Forelimb muscle (tissue), 1 donor: ENCODE measurements at regions not wholly inside any gene's neighbourhood (a gene's known extent, or its start where the extent isn't known, plus 50 kb on each side); places are given as distances from the start of the nearest gene placed in this dataset.

ENCODE experiments used
- DNase-seq: peaks from one replicate; pipeline ENCODE4 v3.0.0-alpha.2; 2013; ENCODE audit warnings: low read depth

- no peak for DNase-seq
These were observed 1093.9 kb downstream of the ADGRL2 start for GRCh38 chr1:82894635-82895034.

DNA sequence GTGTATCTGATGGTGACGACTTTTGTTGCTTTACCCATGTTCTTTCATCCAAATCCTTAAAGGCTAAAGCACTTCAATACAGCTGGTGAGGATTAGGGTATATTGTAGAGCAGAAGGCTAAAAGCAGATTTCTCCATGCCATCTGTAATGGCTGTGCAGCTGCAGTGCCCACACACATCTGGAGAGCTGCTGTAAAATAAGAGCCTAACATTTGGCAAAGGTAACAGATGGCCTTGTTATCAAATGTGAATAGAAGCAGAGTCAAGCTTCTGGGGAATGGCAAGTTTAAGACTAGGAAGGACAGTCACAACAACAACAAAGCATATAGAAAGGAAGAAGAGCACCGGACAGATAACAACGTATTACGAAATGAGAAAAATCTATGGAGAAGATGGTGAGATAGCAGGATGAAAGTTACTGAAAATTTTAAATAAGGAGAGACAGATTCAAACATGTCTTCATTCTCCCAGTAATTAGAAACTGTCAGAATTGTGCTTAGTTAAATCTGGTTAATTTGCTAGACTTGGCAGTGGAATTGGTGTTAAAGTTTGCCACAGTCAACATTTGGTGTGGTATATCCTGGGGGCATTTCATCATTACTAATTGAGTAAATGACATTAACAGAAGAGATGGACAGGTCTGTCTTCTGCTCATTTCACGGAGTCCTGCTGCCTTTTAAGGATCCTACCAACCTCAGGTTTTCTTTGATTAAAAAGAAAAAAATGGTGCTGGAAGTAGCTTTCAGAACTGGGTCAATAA is 1093.2 kb downstream of the ADGRL2 start:
- no peak for DNase-seq

GRCh38 chr1:82880506-82880905 is 1079.8 kb downstream of the ADGRL2 start:
- no peak for DNase-seq

- DNase-seq: peak; percentile 66
These were observed 1079.1 kb downstream of the ADGRL2 start for GRCh38 chr1:82879701-82880305.

GRCh38 chr1:82875170-82875569 is 1074.4 kb downstream of the ADGRL2 start:
- no peak for DNase-seq

DNA sequence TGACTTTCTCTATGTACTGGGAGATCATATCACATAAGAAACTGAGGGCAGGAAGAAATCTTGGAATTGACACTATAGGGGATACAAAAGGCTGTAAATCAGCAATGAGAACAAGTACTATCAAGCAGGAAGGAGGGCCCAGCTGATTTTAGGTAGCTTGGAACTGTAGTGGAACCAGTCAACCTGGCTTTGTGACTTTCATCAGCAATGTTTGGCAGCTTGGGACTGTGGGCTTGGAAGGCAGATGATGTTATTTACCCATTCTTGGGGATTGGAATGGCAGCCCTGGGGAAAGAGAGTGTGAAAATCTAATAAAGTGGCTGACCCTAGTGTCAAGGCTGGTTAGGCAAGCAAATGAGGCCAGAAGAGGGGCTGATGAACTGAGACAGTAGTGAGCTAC is 1073.3 kb downstream of the ADGRL2 start:
- no peak for DNase-seq

GRCh38 chr1:82870332-82870731 is 1069.6 kb downstream of the ADGRL2 start:
- no peak for DNase-seq

- DNase-seq: no peak
These were observed 1067.0 kb downstream of the ADGRL2 start for GRCh38 chr1:82867781-82868180.

GRCh38 chr1:82861749-82862148 is 1061.0 kb downstream of the ADGRL2 start:
- DNase-seq: no peak

- no peak for DNase-seq
These were observed 1057.3 kb downstream of the ADGRL2 start for GRCh38 chr1:82858031-82858430.

GRCh38 chr1:82849460-82849859 is 1048.7 kb downstream of the ADGRL2 start:
- DNase-seq: no peak

DNA sequence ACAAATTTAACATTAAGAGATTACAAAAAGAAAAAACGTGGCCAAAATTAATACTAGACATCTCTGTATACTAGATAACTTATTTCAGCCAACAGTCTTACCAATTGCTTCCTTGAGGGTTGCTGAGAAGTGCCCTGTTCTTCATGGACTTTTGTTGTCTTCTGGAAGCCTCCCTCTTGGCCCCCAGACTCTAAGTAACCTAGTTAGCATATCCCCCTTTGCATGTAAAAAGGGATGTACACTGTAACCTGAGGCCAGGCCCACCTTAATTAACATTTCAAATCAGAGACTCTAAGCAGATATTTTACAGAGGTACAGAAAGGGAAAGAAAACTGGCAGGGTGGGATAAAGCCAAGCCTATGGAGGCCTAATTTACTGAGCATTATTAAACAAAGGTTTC is 1047.3 kb downstream of the ADGRL2 start:
- no peak for DNase-seq

DNA sequence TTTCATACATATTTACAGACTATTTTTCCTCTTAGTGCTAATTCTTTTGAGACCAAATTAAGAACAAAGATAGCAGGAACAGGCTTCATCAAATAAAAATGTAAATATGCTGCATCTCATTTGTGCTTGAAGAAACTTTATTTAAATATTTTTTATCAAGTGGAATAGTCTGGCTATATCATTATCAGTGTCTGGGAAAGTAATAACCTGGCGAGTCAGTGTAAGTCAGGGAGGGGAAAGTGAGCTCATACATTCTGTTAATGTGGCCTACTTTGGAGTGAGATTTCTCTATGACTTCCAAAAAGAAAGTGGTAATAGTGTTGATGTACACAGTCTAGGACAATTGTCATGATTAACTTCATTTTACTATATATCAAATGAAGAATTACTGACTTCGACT is 1045.1 kb downstream of the ADGRL2 start:
- no peak for DNase-seq

DNA sequence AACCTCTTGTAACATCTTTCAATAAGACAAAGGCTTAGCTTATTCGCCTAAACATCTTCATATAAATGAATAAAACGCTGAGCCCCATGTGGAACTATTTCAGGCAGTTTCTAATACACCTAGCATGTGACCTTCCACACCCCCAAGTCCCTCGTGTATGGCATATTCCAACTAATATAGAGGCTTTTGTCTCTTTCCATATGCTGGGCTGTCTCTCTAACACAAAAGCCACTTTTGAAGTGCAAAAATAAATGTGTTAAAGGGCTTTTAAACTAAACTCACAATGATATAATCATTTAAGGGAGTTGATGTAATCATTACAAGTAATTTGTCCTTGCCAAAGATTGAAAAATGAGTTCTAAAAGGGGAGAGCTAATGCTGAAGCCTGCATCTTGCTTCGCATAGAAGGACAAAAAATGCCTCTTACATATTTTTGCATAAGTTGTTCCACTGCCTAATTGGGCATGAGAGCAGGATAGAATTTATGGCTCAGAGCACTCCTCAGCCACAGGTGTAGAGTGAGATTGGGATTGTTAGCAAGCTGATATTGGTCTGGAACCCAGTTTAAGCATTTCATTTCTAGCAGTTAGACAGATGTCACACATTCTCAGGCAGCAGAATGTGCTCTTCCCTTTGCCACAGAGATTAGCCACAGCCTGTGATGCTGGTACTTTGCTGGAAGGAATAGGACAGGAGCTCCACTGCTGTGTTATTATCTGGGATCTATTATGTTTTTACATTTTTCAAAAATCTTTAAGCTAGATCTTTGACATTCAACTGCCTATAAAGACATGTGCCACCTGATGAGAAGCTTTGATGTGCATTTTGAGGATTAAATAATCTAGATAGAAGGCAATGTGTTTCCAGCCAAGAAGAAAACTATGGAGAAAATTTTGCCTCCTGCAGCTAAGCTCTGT is 1044.4 kb downstream of the ADGRL2 start:
- no peak for DNase-seq

DNA sequence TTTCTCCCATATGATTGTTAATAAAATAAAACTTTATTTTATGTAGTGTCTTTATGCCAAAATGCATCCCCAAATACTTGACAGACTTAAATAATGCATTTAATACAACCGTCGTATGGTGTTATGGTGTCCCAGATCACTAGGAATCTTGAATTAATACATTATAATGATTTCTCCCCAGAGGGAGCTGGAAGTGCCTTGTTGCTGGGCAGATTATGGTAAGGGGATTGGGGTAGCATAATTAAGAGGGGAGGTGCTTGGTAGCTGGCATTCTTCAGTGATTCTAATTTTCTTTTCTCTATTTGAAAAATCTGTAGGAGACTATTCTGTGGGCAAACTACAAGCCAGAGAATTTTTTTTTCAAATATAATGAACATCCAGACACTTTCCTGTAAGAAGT is 1043.7 kb downstream of the ADGRL2 start:
- no peak for DNase-seq

DNA sequence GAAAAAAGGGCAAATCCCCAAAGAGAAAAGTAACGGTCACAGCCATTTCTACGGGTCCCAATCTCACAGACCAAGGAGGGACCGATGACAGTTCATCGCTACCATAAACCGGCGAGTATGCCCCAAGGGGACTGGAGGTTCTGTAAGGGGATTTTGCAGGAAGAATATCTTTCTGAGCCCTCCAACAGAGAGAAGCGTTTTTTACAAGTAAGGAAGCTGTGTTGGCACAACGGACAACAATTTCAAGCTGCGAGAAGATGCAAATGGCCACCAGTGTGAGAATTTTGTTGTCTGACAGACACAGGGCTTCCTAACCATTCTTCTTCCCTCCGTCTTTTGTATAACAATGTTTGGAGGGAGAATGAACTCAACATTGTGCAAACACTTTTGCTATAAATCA is 1043.1 kb downstream of the ADGRL2 start:
- DNase-seq: no peak

- DNase-seq: no peak
These were observed 1039.5 kb downstream of the ADGRL2 start for GRCh38 chr1:82840192-82840591.

- DNase-seq: no peak
These were observed 1037.2 kb downstream of the ADGRL2 start for GRCh38 chr1:82837766-82838465.

- DNase-seq: no peak
These were observed 1036.4 kb downstream of the ADGRL2 start for GRCh38 chr1:82836973-82837680.

DNA sequence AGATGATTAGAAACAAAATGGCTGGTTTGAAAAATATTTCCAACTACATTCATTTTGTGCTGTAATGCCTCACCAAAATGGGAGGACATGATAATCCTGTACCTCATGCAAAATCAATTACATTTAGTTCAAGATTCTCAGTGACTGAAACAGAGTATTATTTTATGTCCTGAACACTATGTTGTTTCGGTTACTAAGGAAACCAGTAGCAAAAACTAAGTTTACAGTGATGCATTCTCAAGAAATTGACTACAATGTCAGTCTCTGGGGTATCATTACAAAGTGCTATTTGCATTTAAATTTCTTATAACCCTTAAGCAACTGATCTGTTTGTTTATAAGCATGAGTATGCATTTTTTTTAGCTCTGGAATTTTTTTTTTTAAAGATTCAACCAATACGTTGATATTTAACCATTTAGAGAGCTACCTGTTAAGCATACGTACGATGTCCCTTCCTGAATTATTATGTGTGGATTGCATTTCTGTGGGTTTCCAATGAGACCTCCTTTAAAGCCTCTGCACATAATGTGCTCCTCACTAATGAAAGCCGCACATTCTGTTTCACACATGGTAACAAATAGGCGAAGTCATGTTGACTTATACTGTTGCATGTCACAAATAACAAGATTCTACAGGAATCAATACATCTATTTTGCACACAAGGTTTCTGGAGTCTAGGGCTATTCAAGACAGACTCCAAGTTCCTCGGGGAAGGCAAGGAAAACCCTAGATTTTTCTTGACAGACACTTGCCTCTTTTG is 1035.7 kb downstream of the ADGRL2 start:
- peak; percentile 80 for DNase-seq
